ENCODE measurements at regions not wholly inside any gene's neighbourhood (a gene's known extent, or its start where the extent isn't known, plus 50 kb on each side); places are given as distances from the start of the nearest gene placed in this dataset.

DNA sequence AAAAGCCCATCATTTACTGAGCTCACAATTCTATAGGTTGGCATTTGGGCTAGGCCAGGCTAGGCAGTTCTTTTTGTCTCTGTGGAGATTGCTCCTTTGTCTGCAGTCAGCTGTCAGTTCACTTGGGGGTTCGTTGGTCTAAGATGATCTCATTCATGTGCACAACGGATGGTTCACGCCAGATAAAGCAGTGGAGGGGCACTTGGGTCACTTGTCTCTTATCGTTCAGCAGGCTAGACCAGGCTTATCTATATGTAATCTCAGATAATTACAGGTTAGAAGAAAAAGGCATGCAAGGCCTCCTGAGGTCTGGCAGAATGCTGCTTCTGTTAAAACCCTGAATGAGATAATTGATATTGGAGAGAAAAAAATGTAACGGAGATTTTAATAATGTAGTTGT, 119.0 kb upstream of the ATP2B1 start:
- Histone ChIP-seq H4K8ac (replicated peaks; ENCODE audit: insufficient read length, low read depth, low read length) (no peak overlapping the region), H3K79me2 (ENCODE audit: insufficient read depth, low read length) (no peaks in the 10 kb centered on the region), H3K56ac (ENCODE audit: insufficient read length, low read depth, low read length) (no peak overlapping the region), H3K27me3 (ENCODE audit: insufficient read depth, low read length) (no peaks in the 10 kb centered on the region), H2BK20ac (ENCODE audit: low read depth, low read length, poor library complexity, severe bottlenecking) (no peak overlapping the region), H3K27ac (ENCODE audit: insufficient read length, low read depth, low read length) (no peak overlapping the region), H2BK12ac (ENCODE audit: insufficient read length, low read depth, low read length) (no peak overlapping the region), H3K23ac (ENCODE audit: insufficient read length, low read depth, low read length) (no peak overlapping the region), H4K5ac (ENCODE audit: insufficient read length, low read depth, low read length) (no peak overlapping the region), H3K14ac (ENCODE audit: insufficient read depth, low read length) (no peak overlapping the region), H3K9ac (ENCODE audit: extremely low read depth, insufficient read length, low read length) (no peak overlapping the region), H3K79me1 (ENCODE audit: insufficient read depth, low read depth, low read length, poor library complexity, severe bottlenecking) (no peaks in the 10 kb centered on the region), H3K4me1 (ENCODE audit: insufficient read depth, low read length) (0 out of 2 replicates have a peak, but pooled peaks cover 2% of the 10 kb centered on the region), H4K91ac (ENCODE audit: insufficient read length, low read depth, low read length) (no peak overlapping the region), H2BK15ac (ENCODE audit: low read depth, low read length) (no peak overlapping the region), H3K4me2 (ENCODE audit: insufficient read depth, insufficient read length, low read length) (no peak overlapping the region), H2BK5ac (ENCODE audit: insufficient read length, low read length) (no peak overlapping the region), H3T11ph (ENCODE audit: low read length) (no peak overlapping the region), H2BK120ac (ENCODE audit: low read depth, low read length, poor library complexity, severe bottlenecking) (no peak overlapping the region), H4K20me1 (ENCODE audit: control insufficient read depth, insufficient read depth, insufficient read length) (no peaks in the 10 kb centered on the region), H3K23me2 (ENCODE audit: insufficient read length, low read depth, low read length, poor library complexity, severe bottlenecking) (no peaks in the 10 kb centered on the region), H3K4ac (ENCODE audit: low read depth, low read length) (no peak overlapping the region), H3K9me3 (ENCODE audit: control insufficient read depth, low read depth, low read length) (no peaks in the 10 kb centered on the region), H2AFZ (ENCODE audit: low read length) (no peak overlapping the region), H3K18ac (ENCODE audit: insufficient read length, low read depth, low read length) (no peak overlapping the region), H2AK5ac (ENCODE audit: insufficient read length, low read length) (no peak overlapping the region)
- no peak overlapping the region; a peak in 1 of 7 replicates for H3K27ac Mint-ChIP-seq
- no peaks in the 10 kb centered on the region for H3K36me3 Mint-ChIP-seq (ENCODE audit: insufficient read depth in 1 of 3, low read depth in 3 of 3)
- H3K27me3 Mint-ChIP-seq (ENCODE audit: low read depth), result no peaks in the 10 kb centered on the region
- WGBS (ENCODE audit: extremely low coverage, insufficient read length, low lambda C conversion rate), result 100% methylated on average over 1 of the region's 5 CpGs
- H3K4me1 Mint-ChIP-seq, result peaks cover 8 to 11% of the 10 kb centered on the region in 2 experiments
- DNase-seq, result no peak
- H3K9me3 Mint-ChIP-seq, result no peaks in the 10 kb centered on the region
- TF ChIP-seq, protein P1, sequence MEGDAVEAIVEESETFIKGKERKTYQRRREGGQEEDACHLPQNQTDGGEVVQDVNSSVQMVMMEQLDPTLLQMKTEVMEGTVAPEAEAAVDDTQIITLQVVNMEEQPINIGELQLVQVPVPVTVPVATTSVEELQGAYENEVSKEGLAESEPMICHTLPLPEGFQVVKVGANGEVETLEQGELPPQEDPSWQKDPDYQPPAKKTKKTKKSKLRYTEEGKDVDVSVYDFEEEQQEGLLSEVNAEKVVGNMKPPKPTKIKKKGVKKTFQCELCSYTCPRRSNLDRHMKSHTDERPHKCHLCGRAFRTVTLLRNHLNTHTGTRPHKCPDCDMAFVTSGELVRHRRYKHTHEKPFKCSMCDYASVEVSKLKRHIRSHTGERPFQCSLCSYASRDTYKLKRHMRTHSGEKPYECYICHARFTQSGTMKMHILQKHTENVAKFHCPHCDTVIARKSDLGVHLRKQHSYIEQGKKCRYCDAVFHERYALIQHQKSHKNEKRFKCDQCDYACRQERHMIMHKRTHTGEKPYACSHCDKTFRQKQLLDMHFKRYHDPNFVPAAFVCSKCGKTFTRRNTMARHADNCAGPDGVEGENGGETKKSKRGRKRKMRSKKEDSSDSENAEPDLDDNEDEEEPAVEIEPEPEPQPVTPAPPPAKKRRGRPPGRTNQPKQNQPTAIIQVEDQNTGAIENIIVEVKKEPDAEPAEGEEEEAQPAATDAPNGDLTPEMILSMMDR (conservative IDR thresholded peaks at IDR 0.05), result no peak
- no peak overlapping the region for H3K4me3 Mint-ChIP-seq

Data from H9 (cell line).